ENCODE measurements at regions not wholly inside any gene's neighbourhood (a gene's known extent, or its start where the extent isn't known, plus 50 kb on each side); places are given as distances from the start of the nearest gene placed in this dataset.

- no peak overlapping the region for H3K4me3 ChIP-seq (ENCODE audit: low read length)
- H3K9me3 ChIP-seq (ENCODE audit: control insufficient read depth, insufficient read depth, low read length), result no peaks in the 10 kb centered on the region
- DNase-seq (ENCODE audit: low read depth, low spot score), result no peak
- H3K27me3 ChIP-seq (ENCODE audit: control insufficient read depth, insufficient read depth, low read length), result no peaks in the 10 kb centered on the region
- no peaks in the 10 kb centered on the region for H3K4me1 ChIP-seq (ENCODE audit: control insufficient read depth, insufficient read depth, low read length)
- no peak overlapping the region for H3K27ac ChIP-seq (ENCODE audit: low read length)
- H3K36me3 ChIP-seq (ENCODE audit: control insufficient read depth, insufficient read depth, low read length), result no peaks in the 10 kb centered on the region
- WGBS (ENCODE audit: insufficient coverage, insufficient read length), result 100% methylated on average over 1 of the region's 4 CpGs
Observed at GRCh38 chr18:39415471-39415870, 1849.9 kb upstream of the CELF4 start.

GRCh38 chr18:39414009-39414700, 1848.6 kb upstream of the CELF4 start:
- Histone ChIP-seq H3K4me1 (ENCODE audit: control insufficient read depth, insufficient read depth, low read length) (no peaks in the 10 kb centered on the region), H3K27me3 (ENCODE audit: control insufficient read depth, insufficient read depth, low read length) (no peaks in the 10 kb centered on the region), H3K4me3 (ENCODE audit: low read length) (no peak overlapping the region), H3K9me3 (ENCODE audit: control insufficient read depth, insufficient read depth, low read length) (no peaks in the 10 kb centered on the region), H3K36me3 (ENCODE audit: control insufficient read depth, insufficient read depth, low read length) (no peaks in the 10 kb centered on the region), H3K27ac (ENCODE audit: low read length) (no peak overlapping the region)
- WGBS (ENCODE audit: insufficient coverage, insufficient read length), result no CpG with 5 or more reads among the region's 4 CpGs
- no peak for DNase-seq (ENCODE audit: low read depth, low spot score)

- no peaks in the 10 kb centered on the region for H3K27me3 ChIP-seq (ENCODE audit: control insufficient read depth, insufficient read depth, low read length)
- H3K36me3 ChIP-seq (ENCODE audit: control insufficient read depth, insufficient read depth, low read length), result no peaks in the 10 kb centered on the region
- no peaks in the 10 kb centered on the region for H3K4me1 ChIP-seq (ENCODE audit: control insufficient read depth, insufficient read depth, low read length)
- DNase-seq (ENCODE audit: low read depth, low spot score), result no peak
- H3K4me3 ChIP-seq (ENCODE audit: low read length), result no peak overlapping the region
- H3K27ac ChIP-seq (ENCODE audit: low read length), result no peak overlapping the region
- WGBS (ENCODE audit: insufficient coverage, insufficient read length), result no CpG with 5 or more reads among the region's 3 CpGs
- H3K9me3 ChIP-seq (ENCODE audit: control insufficient read depth, insufficient read depth, low read length), result no peaks in the 10 kb centered on the region
Observed at GRCh38 chr18:39406941-39407340, 1841.3 kb upstream of the CELF4 start.

- H3K4me3 ChIP-seq (ENCODE audit: low read length), result no peak overlapping the region
- WGBS (ENCODE audit: insufficient coverage, insufficient read length), result no CpG with 5 or more reads among the region's 2 CpGs
- no peaks in the 10 kb centered on the region for H3K36me3 ChIP-seq (ENCODE audit: control insufficient read depth, insufficient read depth, low read length)
- DNase-seq (ENCODE audit: low read depth, low spot score), result no peak
- H3K27ac ChIP-seq (ENCODE audit: low read length), result no peak overlapping the region
- H3K27me3 ChIP-seq (ENCODE audit: control insufficient read depth, insufficient read depth, low read length), result no peaks in the 10 kb centered on the region
- H3K9me3 ChIP-seq (ENCODE audit: control insufficient read depth, insufficient read depth, low read length), result no peaks in the 10 kb centered on the region
- no peaks in the 10 kb centered on the region for H3K4me1 ChIP-seq (ENCODE audit: control insufficient read depth, insufficient read depth, low read length)
Observed at GRCh38 chr18:39403121-39403520, 1837.5 kb upstream of the CELF4 start.

GRCh38 chr18:39399662-39400061, 1834.1 kb upstream of the CELF4 start:
- WGBS (ENCODE audit: insufficient coverage, insufficient read length), result no CpG with 5 or more reads among the region's 1 CpG
- H3K27ac ChIP-seq (ENCODE audit: low read length), result no peak overlapping the region
- H3K36me3 ChIP-seq (ENCODE audit: control insufficient read depth, insufficient read depth, low read length), result no peaks in the 10 kb centered on the region
- no peaks in the 10 kb centered on the region for H3K27me3 ChIP-seq (ENCODE audit: control insufficient read depth, insufficient read depth, low read length)
- H3K4me1 ChIP-seq (ENCODE audit: control insufficient read depth, insufficient read depth, low read length), result no peaks in the 10 kb centered on the region
- DNase-seq (ENCODE audit: low read depth, low spot score), result no peak
- H3K9me3 ChIP-seq (ENCODE audit: control insufficient read depth, insufficient read depth, low read length), result no peaks in the 10 kb centered on the region
- H3K4me3 ChIP-seq (ENCODE audit: low read length), result no peak overlapping the region

- WGBS (ENCODE audit: insufficient coverage, insufficient read length), result no CpG with 5 or more reads among the region's 1 CpG
- Histone ChIP-seq H3K27me3 (ENCODE audit: control insufficient read depth, insufficient read depth, low read length) (no peaks in the 10 kb centered on the region), H3K4me3 (ENCODE audit: low read length) (no peak overlapping the region), H3K27ac (ENCODE audit: low read length) (no peak overlapping the region), H3K4me1 (ENCODE audit: control insufficient read depth, insufficient read depth, low read length) (no peaks in the 10 kb centered on the region), H3K36me3 (ENCODE audit: control insufficient read depth, insufficient read depth, low read length) (no peaks in the 10 kb centered on the region), H3K9me3 (ENCODE audit: control insufficient read depth, insufficient read depth, low read length) (no peaks in the 10 kb centered on the region)
- DNase-seq (ENCODE audit: low read depth, low spot score), result no peak
Observed at GRCh38 chr18:39396168-39396567, 1830.6 kb upstream of the CELF4 start.

GRCh38 chr18:39389800-39390379, 1824.3 kb upstream of the CELF4 start:
- no peak overlapping the region for H3K27ac ChIP-seq (ENCODE audit: low read length)
- H3K4me1 ChIP-seq (ENCODE audit: control insufficient read depth, insufficient read depth, low read length), result 0 out of 2 replicates have a peak, but pooled peaks cover 2% of the 10 kb centered on the region
- no peaks in the 10 kb centered on the region for H3K27me3 ChIP-seq (ENCODE audit: control insufficient read depth, insufficient read depth, low read length)
- H3K36me3 ChIP-seq (ENCODE audit: control insufficient read depth, insufficient read depth, low read length), result no peaks in the 10 kb centered on the region
- no CpG with 5 or more reads among the region's 6 CpGs for WGBS (ENCODE audit: insufficient coverage, insufficient read length)
- no peak overlapping the region for H3K4me3 ChIP-seq (ENCODE audit: low read length)
- DNase-seq (ENCODE audit: low read depth, low spot score), result no peak
- no peaks in the 10 kb centered on the region for H3K9me3 ChIP-seq (ENCODE audit: control insufficient read depth, insufficient read depth, low read length)

- H3K9me3 ChIP-seq (ENCODE audit: control insufficient read depth, insufficient read depth, low read length), result no peaks in the 10 kb centered on the region
- no peak overlapping the region for H3K4me3 ChIP-seq (ENCODE audit: low read length)
- no peaks in the 10 kb centered on the region for H3K4me1 ChIP-seq (ENCODE audit: control insufficient read depth, insufficient read depth, low read length)
- H3K36me3 ChIP-seq (ENCODE audit: control insufficient read depth, insufficient read depth, low read length), result no peaks in the 10 kb centered on the region
- DNase-seq (ENCODE audit: low read depth, low spot score), result no peak
- WGBS (ENCODE audit: insufficient coverage, insufficient read length), result no CpG with 5 or more reads among the region's 9 CpGs
- no peaks in the 10 kb centered on the region for H3K27me3 ChIP-seq (ENCODE audit: control insufficient read depth, insufficient read depth, low read length)
- no peak overlapping the region for H3K27ac ChIP-seq (ENCODE audit: low read length)
Observed at GRCh38 chr18:39380866-39381265, 1815.3 kb upstream of the CELF4 start.

- H3K9me3 ChIP-seq (ENCODE audit: control insufficient read depth, insufficient read depth, low read length), result no peaks in the 10 kb centered on the region
- H3K4me1 ChIP-seq (ENCODE audit: control insufficient read depth, insufficient read depth, low read length), result no peaks in the 10 kb centered on the region
- H3K27me3 ChIP-seq (ENCODE audit: control insufficient read depth, insufficient read depth, low read length), result no peaks in the 10 kb centered on the region
- no peak overlapping the region for H3K4me3 ChIP-seq (ENCODE audit: low read length)
- H3K36me3 ChIP-seq (ENCODE audit: control insufficient read depth, insufficient read depth, low read length), result no peaks in the 10 kb centered on the region
- no peak for DNase-seq (ENCODE audit: low read depth, low spot score)
- WGBS (ENCODE audit: insufficient coverage, insufficient read length), result no CpG with 5 or more reads among the region's 3 CpGs
- H3K27ac ChIP-seq (ENCODE audit: low read length), result no peak overlapping the region
Observed at GRCh38 chr18:39380186-39380725, 1814.7 kb upstream of the CELF4 start.

- H3K9me3 ChIP-seq (ENCODE audit: control insufficient read depth, insufficient read depth, low read length), result no peaks in the 10 kb centered on the region
- DNase-seq (ENCODE audit: low read depth, low spot score), result no peak
- H3K4me3 ChIP-seq (ENCODE audit: low read length), result no peak overlapping the region
- H3K36me3 ChIP-seq (ENCODE audit: control insufficient read depth, insufficient read depth, low read length), result no peaks in the 10 kb centered on the region
- no CpG with 5 or more reads among the region's 2 CpGs for WGBS (ENCODE audit: insufficient coverage, insufficient read length)
- H3K27ac ChIP-seq (ENCODE audit: low read length), result no peak overlapping the region
- H3K4me1 ChIP-seq (ENCODE audit: control insufficient read depth, insufficient read depth, low read length), result no peaks in the 10 kb centered on the region
- no peaks in the 10 kb centered on the region for H3K27me3 ChIP-seq (ENCODE audit: control insufficient read depth, insufficient read depth, low read length)
Observed at GRCh38 chr18:39375066-39375465, 1809.5 kb upstream of the CELF4 start.

GRCh38 chr18:39371996-39372395, 1806.4 kb upstream of the CELF4 start:
- Histone ChIP-seq H3K27me3 (ENCODE audit: control insufficient read depth, insufficient read depth, low read length) (no peaks in the 10 kb centered on the region), H3K4me3 (ENCODE audit: low read length) (no peak overlapping the region), H3K27ac (ENCODE audit: low read length) (no peak overlapping the region), H3K36me3 (ENCODE audit: control insufficient read depth, insufficient read depth, low read length) (no peaks in the 10 kb centered on the region), H3K9me3 (ENCODE audit: control insufficient read depth, insufficient read depth, low read length) (no peaks in the 10 kb centered on the region), H3K4me1 (ENCODE audit: control insufficient read depth, insufficient read depth, low read length) (no peaks in the 10 kb centered on the region)
- no peak for DNase-seq (ENCODE audit: low read depth, low spot score)
- no CpG with 5 or more reads among the region's 1 CpG for WGBS (ENCODE audit: insufficient coverage, insufficient read length)
